ENCODE measurements at regions not wholly inside any gene's neighbourhood (a gene's known extent, or its start where the extent isn't known, plus 50 kb on each side); places are given as distances from the start of the nearest gene placed in this dataset.

DNA sequence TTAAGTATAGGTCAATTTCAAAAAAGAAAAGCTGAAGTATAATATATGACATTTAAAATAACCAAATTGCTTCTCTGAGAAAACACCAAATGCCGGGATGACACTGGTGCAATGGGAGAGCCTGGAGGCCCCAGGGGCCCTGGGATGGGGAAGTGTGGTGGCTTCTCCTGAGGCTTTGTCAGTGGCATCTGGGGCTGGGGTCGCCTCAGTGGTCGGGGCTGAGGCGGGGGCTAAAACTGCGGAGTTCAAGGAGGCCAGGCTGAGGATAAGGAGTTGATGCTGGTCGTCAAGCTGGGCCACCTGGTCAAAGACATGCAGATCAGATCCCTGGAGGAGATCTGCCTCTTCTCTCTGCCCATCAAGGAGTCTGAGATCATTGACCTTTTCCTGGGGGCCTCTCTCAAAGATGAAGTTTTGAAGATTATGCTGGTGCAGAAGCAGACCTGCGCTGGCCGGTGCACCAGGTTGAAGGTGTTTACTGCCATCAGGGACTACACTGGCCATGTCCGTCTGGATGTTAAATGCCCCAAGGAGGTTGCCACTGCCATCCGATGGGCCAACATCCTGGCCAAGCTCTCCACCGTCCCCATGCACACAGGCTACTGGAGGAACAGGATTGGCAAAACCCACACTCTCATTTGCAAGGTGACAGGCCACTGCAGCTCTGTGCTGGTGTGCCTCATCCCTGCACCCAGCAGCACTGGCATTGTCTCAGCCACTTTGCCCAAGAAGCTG, 660.1 kb upstream of the CCDC179 start:
- TF ChIP-seq, protein P1, sequence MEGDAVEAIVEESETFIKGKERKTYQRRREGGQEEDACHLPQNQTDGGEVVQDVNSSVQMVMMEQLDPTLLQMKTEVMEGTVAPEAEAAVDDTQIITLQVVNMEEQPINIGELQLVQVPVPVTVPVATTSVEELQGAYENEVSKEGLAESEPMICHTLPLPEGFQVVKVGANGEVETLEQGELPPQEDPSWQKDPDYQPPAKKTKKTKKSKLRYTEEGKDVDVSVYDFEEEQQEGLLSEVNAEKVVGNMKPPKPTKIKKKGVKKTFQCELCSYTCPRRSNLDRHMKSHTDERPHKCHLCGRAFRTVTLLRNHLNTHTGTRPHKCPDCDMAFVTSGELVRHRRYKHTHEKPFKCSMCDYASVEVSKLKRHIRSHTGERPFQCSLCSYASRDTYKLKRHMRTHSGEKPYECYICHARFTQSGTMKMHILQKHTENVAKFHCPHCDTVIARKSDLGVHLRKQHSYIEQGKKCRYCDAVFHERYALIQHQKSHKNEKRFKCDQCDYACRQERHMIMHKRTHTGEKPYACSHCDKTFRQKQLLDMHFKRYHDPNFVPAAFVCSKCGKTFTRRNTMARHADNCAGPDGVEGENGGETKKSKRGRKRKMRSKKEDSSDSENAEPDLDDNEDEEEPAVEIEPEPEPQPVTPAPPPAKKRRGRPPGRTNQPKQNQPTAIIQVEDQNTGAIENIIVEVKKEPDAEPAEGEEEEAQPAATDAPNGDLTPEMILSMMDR (IDR thresholded peaks at IDR 0.05) = no peak
- TF ChIP-seq POLR2AphosphoS5 (IDR thresholded peaks at IDR 0.05; ENCODE audit: insufficient read depth in 1 of 2, low read depth in 1 of 2) = no peak
- no peak for TF ChIP-seq POLR2A (IDR thresholded peaks at IDR 0.05)
